ENCODE measurements at regions not wholly inside any gene's neighbourhood (a gene's known extent, or its start where the extent isn't known, plus 50 kb on each side); places are given as distances from the start of the nearest gene placed in this dataset.

DNA sequence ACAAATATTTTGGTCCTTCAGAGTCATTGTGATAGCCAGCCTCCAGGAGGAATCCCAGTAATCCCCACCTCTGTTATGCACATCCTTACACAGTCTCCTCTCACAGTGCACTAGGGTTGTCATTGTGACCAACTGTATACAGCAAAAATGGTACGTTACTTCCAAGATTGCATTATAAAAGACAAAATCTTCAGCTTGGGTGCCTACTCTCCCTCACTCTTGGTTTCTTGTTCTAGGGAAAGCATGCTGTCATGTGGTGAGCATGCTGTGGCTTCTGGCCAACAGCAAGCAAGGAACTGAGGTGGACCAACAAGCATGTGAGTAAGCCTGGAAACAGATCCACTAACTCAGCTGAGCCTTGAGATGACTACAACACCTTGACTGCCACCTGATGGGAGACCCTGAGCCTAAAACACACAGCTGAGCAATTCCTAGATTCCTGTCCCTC is 130.1 kb upstream of the DST start:
- no peak for DNase-seq (ENCODE audit: low read depth in 4 of 4, low spot score in 3 of 4)

DNA sequence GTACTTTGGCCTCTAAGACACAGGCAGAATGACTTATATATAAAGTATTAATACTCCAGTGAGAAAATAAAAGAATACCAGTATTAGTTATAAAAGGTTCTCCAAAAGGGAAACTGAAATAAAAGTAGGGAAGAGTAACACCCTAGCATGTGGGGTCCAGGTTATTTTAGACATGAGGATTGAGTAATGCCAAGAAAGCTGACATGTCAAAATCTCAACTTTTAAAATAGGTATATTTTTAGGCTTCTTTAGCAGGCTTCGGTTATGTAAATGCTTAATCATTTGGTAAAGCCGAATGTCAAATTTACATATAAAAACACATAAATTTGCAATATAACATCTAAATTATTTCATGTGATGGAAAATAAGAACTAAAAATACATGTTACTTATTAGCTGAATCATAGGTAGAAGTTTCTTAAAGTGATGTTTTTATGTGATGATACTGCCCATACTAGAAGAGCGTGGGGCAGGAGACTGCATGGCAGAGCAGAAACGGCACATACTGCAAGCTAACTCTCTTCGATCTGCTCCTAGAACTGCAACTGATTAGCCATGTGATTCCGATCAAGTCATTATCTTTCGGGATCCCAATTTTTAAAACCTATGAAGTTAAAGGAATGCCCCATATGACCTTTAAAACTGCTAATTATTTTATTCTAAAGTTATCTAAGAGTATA is 129.4 kb upstream of the DST start:
- no peak for DNase-seq (ENCODE audit: low read depth in 4 of 4, low spot score in 3 of 4)

DNA sequence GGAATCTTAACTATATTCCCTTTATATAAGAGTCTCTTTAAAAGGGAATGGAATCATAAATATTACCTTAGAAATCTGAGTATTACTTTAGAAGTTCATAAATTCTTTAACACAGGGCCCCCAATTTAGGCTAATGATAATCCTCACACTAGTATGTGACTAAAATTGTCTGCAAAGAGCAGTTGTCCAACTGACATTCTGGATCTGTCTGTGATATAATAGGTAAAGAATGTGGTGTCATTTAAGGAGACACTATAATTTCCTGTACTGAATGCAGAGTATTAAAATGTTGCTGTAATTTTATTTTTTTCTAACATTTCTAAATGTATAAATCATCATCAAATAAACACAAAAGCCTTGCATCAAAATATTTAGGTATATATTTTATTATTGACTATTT is 128.5 kb upstream of the DST start:
- DNase-seq (ENCODE audit: low read depth in 4 of 4, low spot score in 3 of 4) = no peak

DNA sequence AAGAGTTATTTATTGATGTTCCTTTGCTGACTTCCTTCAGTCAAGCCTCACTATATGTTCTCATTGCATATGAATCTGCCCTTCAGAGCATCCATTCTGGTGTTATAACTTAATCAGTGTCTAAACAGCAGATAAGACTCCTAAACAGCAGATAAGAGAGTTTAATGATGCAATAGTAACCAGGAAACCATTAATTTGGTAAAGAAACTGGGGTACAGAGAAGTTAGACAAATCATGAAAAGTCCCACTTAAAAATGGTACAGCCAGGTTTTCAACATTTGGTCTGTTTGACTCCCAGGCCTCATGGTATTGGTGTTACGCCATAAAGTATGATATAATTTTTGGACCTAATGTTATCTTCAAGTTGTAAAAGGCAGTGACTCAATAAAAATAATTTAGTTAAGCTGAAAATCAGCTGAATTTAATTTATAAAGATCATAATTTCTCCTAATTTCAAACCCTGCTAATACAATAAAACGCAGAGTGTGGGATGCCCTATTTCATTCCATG is 127.4 kb upstream of the DST start:
- no peak for DNase-seq (ENCODE audit: low read depth in 4 of 4, low spot score in 3 of 4)

DNA sequence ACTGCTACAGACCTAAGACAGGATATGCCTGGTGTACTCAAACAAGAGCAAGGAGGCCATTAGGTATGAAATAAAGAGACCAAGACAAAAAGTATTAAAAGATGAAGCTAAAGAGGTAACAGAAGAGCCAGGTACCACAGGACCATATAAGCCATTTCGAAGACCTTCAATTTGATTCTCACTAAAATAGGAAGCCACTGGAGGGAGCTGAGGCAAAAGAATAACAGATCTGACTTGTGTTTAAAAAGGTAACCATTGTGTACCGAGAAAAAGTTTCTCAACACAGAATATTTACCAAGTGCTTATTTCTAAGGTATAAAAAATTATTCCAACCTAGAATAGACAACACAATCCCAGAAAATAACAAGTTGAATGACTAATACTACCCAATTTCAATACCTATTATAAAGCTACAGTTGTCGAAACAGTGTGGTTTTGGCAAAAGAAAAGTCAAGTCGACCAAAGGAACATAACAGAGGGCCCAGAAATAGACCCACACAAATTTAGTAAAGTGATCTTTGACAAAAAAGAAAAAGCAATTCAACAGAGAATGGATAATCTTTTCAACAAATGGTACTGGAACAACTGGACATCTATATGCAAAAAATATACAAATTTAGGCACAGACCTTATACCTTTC is 125.3 kb upstream of the DST start:
- no peak for DNase-seq (ENCODE audit: low read depth in 4 of 4, low spot score in 3 of 4)

DNA sequence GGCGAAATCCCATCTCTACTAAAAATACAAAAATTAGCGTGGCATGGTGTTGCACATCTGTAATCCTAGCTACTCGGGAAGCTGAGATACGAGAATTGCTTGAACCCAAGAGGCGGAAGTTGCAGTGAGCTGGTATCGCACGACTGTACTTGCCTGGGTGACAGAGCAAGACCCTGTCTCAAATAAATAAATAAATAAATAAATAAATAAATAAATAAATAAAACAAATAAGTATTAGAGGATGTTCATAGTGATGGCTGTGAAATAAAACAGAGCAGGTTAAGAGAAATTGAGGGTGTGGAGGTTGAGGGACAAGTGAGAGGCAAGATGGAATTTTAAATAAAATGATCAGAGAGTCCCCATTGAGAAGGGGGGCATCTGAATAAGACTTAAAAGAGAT is 124.7 kb upstream of the DST start:
- DNase-seq (ENCODE audit: low read depth in 4 of 4, low spot score in 3 of 4) = no peak

DNA sequence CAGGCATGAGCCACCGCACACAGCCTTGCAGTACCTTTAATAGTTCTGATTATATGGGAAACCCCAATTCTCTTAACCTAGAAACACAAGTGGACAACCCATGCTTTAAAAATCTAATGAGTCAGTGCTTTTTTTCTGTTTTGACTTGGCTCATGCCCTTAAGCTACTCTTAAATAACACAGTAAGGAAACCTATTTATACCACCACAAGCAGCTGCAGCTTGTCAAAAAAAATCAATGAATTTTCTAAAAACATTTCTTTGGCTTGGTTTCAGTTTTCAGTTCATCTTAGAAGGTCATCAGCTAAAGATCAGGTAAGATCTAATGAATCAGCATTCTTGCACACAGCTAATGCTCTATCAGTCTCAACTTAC is 124.1 kb upstream of the DST start:
- DNase-seq (ENCODE audit: low read depth in 4 of 4, low spot score in 3 of 4) = no peak

DNA sequence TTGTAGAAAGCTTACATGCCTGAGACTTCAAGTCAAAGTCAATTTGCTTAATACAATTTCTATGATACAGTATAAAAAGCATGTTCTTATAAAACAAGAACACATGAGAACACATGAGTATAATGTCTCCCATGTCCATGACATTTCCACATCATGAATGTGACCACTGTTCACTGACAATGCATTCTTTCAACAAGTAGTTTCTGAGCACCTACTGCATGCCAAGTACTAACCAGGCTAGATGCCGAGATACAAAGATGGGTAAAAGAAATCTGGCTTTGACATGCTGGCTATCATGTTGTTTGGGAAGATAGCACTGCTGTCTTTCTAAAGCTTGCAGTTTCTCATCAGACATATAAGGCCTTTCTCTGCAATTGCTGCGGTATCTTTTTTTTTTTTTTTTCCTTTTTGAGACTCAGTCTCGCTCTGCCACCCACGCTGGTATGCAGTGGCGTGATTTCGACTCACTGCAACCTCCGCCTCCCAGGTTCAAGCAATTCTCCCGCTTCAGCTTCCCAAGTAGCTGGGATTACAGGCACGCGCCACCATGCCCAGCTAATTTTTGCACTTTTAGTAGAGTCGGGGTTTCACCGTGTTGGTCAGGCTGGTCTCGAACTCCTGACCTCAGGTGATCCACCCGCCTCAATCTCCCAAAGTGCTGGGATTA is 123.6 kb upstream of the DST start:
- no peak for DNase-seq (ENCODE audit: low read depth in 4 of 4, low spot score in 3 of 4)

DNA sequence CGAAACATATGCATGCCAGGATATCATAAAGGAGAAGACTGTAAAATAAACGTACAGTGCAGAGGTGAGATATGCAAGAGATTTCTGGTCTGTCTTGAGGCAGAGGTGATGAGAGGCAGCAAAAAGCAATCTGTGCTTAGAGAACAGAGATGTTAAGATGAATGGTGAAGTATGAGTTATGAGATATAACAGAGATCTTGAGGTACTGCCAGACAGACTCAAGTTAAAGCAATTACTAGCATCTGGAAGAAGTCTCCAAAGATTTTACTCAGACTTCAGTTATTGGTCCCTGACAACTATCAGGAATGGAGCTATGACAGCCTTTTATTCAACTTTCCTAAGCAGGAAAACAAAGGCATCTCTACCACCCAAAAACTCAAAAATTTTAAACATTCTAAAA is 122.8 kb upstream of the DST start:
- no peak for DNase-seq (ENCODE audit: low read depth in 4 of 4, low spot score in 3 of 4)

DNA sequence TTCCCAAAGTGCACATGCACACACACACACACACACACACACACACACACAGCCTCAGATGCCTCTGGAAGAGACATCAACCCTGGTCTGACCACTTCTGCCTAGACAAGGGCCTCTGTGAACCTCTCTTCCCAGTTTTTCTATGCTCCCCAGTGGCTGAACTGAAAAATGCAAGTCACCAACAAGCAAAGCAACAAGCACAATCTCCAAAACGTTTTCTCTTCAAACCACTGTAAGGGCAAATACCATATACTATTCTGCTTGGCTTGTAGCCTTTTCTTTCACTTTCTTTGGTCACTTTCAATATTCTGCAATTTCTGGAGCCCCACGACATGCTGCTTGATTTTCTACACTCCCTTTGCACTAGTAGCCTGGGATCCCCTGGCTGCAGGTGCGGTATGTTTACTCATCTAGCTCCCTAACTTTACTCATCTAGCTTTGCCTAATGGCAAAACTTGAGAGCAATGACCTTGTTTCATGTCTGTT is 121.4 kb upstream of the DST start:
- DNase-seq (ENCODE audit: low read depth in 4 of 4, low spot score in 3 of 4) = no peak

DNA sequence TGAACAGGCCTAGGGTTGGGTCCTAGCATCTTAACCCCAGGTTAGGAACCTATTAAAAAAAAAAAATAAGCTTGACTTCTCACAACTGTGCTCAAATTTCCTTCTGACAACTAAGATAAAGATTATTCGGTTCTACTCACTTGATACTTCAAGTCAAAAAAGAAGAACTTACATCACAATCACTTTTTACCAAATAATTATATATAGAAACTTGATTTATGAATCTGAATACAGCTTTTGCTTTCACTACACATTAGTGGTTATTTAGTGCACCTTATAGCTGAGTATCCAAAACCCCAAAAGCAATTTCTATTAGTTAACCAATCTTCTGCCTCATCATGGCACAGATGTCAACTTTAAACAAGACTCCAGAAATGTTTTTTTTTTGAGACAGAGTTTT is 119.0 kb upstream of the DST start:
- no peak for DNase-seq (ENCODE audit: low read depth in 4 of 4, low spot score in 3 of 4)

DNA sequence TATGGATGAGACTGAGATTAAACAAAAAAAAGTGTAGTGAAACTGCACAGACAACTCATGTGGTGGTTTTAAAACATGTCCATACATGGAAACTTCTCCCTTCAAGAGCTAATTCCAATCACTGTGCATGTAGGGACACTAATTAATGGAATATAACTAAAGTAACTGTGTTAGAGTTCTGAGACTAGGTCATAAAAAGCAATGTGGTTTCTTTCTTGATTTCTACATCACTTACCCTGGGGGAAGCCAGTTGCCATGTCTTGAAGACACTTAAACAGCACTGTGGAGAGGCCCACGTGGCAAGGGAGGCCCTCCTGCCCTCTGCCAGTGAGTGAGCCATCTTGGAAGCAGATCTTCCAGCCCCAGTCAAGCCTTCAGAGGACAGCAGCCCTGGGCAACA is 118.2 kb upstream of the DST start:
- DNase-seq (ENCODE audit: low read depth in 4 of 4, low spot score in 3 of 4) = no peak

DNA sequence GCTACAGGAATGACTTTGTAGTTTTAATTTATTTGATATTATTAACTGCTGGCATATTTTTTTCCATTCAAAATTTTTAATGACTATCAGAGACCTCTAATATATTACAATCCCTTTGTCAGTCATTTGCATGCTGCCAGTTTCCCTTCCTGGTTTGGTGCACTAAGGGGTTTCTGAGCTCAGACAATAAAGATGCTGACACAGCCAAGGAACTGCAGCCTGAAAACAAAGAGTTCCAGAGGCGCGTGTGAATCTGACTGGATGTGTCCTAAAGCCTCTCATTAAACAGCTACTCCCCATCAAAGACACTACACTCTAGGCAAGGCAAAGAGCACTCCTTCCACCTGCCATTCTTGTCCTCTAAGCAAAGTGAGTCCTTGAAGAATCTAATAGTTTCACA is 116.8 kb upstream of the DST start:
- no peak for DNase-seq (ENCODE audit: low read depth in 4 of 4, low spot score in 3 of 4)

DNA sequence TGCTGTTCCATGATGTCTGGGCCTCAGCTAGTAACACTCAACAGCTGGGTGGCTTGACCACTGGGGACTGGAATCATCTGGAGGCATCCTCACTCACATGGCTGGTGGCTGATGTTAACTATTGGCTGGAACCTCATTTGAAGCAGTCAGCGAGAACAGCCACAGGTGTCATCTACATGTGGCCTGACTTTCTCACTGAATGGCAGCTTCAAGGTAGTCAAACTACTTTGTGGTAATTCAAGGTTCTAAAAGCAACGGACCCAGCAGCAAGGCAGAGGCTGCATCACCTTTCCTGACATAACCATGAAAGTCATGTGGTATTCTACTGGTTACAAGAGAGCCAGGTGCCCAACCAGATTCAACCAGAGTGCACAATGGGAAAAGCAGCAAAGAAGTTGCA is 115.9 kb upstream of the DST start:
- DNase-seq (ENCODE audit: low read depth in 4 of 4, low spot score in 3 of 4) = no peak

DNA sequence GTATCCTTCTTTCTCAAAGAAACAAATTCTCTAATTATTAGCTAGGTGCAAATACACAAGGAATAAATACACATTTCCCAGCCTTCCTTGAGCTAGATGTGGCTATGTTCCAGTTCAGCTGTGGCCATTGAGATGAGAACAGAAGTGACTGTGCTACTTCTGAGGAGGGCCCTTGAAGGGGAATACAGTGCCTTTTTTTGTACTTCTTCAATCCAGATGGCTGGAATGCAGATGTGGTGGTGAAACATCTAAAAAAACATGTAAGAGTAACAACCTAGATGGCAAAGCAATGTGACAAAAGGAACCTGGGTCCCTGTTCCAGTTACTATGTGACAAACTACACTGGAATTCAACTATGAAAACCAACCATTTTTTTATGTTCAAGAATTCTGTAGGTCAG is 115.4 kb upstream of the DST start:
- no peak for DNase-seq (ENCODE audit: low read depth in 4 of 4, low spot score in 3 of 4)

DNA sequence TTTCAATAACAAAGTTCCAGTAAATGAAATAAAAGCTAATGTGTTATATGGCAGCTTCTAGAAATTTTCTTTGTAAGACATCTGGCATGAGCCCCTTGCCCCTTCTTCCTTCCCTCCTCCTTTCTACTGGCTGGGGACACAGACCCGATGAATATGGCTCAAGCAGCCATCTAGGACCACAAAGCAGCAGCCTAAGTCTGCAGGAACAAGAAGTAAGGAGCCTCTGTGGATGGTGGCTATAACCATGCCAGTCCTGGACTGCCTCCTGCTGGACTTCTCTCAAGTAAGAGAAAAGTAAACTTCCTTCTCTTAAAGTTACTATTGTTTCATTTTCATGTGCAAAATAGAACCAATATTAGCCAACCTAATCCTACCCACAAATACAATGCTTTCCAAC is 114.9 kb upstream of the DST start:
- DNase-seq (ENCODE audit: low read depth in 4 of 4, low spot score in 3 of 4) = no peak

DNA sequence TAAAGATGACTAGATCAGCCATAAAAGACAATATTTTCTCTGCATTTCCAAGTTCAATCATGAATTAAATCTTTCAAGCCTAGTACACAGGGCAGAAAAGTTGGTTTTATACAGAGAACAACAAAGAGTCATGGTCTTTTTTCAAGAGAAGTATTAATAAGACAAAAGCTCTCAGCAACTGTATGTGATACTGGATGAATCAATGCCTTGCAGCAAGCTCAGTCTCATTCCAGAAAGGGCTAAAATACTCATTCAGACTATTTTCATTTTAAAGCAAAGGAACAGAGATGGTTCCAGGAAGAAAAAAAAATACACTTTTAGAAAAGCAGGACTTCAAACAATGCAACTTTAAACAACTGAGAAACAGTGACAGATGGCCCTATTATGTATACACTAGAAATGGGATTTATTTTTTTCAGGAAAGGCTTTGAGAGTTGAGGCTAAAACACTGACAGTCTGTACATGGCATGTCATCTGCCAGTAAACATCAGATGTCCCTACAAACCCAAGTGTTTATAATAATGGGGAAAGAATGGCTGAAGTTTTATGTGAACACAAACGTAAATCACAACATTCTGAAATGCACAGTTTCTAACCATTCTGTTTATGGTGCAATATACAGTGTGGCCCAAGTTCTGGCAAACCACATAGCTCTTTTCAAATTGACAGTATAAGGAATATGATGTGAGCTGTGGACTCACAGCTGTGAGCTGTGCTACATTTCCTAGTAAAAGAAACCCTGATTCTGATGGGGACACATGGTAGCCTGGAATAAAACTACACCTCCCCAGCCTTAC is 114.3 kb upstream of the DST start:
- DNase-seq (ENCODE audit: low read depth in 4 of 4, low spot score in 3 of 4) = no peak

DNA sequence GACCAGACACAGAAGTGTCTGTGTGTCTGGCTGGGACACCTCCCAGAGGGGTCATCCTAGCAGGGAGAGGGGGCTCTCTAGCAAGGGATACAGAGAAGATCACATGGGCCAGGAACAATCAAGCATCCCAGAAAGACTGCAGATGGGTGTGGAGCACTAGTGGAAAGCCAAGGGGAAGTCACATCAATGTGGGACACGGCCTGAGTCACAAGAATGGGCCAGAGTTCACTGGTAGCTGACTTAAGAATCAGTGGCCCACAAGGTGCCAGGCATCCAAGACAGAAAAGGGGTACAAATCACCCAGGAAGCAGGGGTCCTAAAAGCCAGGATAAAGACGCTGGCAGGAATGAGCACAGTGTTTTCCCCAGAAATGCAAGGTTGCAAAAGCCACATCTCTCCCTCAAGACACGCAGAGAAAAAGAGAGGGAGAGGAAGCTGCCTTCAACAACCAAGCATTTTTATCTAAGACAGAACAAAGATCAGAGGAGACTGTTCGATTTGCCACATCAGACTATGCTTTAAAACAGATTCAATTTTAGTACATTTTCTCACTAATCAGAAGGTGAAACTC is 113.6 kb upstream of the DST start:
- DNase-seq (ENCODE audit: low read depth in 4 of 4, low spot score in 3 of 4) = no peak

DNA sequence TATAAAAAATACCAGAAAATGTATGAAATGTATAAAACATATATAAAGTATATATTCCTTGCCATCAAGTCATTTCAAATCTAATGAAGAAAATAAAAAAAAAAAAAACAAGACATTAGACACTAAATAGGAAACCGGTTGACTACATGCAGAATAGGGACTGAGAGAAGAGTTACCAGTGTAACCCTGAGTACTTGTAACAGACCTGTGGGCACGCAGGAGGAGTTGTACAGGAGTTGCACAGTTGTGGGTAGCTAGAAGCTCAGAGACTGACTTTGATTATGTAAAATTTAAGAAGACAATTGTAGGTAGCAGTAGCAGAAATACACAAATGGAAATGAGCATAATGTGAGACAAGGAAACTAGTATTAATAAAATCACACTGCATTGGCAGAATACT is 112.4 kb upstream of the DST start:
- no peak for DNase-seq (ENCODE audit: low read depth in 4 of 4, low spot score in 3 of 4)

DNA sequence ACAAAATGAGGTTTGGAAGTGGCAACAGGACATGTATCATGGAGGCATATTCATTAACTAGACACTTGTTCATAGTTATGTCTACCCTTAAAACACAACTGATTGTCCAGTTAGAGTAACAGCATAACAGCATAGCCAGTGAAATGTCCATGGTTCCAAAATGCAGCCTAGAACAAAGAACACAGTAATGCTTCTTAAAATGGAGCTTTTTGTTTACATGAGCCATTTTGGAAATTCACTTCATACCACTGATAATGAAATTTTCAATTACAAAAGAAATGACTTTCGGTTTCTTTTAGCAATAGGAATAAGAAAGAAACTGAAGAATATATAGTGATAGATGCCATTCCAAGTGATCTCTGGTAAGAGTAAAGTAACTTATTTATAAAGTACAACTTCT is 111.1 kb upstream of the DST start:
- no peak for DNase-seq (ENCODE audit: low read depth in 4 of 4, low spot score in 3 of 4)

DNA sequence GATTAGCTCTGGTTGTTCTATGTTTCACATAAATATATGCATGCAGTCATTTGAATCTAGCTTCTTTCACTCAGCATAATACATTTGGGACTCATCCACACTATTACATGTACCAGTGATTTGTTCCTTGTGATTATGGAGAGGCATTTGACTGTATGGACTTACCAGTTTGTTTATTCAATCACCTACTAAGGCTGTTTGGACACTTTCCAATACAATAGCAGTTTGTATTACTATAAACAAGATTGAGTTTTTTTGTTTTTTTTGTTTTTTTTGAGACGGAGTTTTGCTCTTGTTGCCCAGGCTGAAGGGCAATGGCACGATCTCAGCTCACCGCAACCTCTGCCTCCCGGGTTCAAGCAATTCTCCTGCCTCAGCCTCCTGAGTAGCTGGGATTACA is 109.8 kb upstream of the DST start:
- no peak for DNase-seq (ENCODE audit: low read depth in 4 of 4, low spot score in 3 of 4)

All from left renal pelvis (tissue), 4 donors.